ENCODE measurements at regions not wholly inside any gene's neighbourhood (a gene's known extent, or its start where the extent isn't known, plus 50 kb on each side); places are given as distances from the start of the nearest gene placed in this dataset.

DNA sequence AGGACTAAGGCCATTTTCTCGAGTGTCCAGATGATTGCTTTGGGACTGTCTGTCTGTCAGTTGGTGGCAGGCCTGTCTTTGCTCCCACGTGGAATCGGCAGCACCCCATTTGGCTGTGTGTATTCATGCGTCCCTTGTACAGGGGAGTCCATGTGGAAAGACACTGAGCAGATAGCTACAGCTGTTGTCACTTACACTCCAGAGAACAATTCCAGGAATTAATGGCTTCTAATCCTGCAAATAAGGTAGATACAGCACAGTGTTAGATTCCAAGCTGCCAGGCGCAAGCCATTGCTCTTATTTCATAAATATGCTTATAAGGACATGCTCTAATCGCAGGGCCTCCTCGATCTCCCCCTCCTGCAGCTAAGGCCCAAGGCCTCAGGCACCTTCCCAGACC is 208.8 kb downstream of the VRK1 start:
- no peak for DNase-seq (ENCODE audit: low read depth)
- TF ChIP-seq, protein P1, sequence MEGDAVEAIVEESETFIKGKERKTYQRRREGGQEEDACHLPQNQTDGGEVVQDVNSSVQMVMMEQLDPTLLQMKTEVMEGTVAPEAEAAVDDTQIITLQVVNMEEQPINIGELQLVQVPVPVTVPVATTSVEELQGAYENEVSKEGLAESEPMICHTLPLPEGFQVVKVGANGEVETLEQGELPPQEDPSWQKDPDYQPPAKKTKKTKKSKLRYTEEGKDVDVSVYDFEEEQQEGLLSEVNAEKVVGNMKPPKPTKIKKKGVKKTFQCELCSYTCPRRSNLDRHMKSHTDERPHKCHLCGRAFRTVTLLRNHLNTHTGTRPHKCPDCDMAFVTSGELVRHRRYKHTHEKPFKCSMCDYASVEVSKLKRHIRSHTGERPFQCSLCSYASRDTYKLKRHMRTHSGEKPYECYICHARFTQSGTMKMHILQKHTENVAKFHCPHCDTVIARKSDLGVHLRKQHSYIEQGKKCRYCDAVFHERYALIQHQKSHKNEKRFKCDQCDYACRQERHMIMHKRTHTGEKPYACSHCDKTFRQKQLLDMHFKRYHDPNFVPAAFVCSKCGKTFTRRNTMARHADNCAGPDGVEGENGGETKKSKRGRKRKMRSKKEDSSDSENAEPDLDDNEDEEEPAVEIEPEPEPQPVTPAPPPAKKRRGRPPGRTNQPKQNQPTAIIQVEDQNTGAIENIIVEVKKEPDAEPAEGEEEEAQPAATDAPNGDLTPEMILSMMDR (IDR thresholded peaks at IDR 0.05; ENCODE audit: control insufficient read depth, extremely low read depth, insufficient read depth), result no peak
- H3K4me3 ChIP-seq (ENCODE audit: low read depth, low read length), result no peak overlapping the region

GRCh38 chr14:97010491-97011160 is 213.4 kb downstream of the VRK1 start:
- DNase-seq (ENCODE audit: low read depth), result no peak
- TF ChIP-seq, protein P1 (IDR thresholded peaks at IDR 0.05; ENCODE audit: control insufficient read depth, extremely low read depth, insufficient read depth), result peak; percentile 17; the same call in 1 of the 2 replicates
- no peak overlapping the region for H3K4me3 ChIP-seq (ENCODE audit: low read depth, low read length)

GRCh38 chr14:97013878-97014277 is 216.7 kb downstream of the VRK1 start:
- DNase-seq (ENCODE audit: low read depth), result no peak
- TF ChIP-seq, protein P1 (IDR thresholded peaks at IDR 0.05; ENCODE audit: control insufficient read depth, extremely low read depth, insufficient read depth), result no peak
- H3K4me3 ChIP-seq (ENCODE audit: low read depth, low read length), result no peak overlapping the region

DNA sequence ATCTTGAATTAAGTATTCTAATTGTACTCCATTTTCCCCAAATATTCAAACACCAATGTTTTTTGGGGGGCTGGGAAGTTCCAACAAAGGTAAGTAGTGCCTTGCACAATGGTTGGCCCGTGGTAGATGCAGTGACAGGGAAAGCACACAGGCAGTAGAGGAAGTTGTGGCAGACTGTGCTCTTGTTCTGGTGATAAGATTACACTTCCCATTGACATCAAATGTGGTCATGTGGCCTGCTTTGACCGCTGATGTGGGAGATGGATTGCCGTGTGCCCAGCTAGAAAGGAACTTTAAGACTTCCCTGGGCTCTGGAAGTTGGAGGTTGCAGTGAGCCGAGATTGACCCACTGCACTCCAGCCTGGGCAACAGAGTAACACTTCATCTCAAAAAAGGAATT is 223.8 kb downstream of the VRK1 start:
- no peak for DNase-seq (ENCODE audit: low read depth)
- no peak overlapping the region for H3K4me3 ChIP-seq (ENCODE audit: low read depth, low read length)
- TF ChIP-seq, protein P1 (IDR thresholded peaks at IDR 0.05; ENCODE audit: control insufficient read depth, extremely low read depth, insufficient read depth), result no peak

DNA sequence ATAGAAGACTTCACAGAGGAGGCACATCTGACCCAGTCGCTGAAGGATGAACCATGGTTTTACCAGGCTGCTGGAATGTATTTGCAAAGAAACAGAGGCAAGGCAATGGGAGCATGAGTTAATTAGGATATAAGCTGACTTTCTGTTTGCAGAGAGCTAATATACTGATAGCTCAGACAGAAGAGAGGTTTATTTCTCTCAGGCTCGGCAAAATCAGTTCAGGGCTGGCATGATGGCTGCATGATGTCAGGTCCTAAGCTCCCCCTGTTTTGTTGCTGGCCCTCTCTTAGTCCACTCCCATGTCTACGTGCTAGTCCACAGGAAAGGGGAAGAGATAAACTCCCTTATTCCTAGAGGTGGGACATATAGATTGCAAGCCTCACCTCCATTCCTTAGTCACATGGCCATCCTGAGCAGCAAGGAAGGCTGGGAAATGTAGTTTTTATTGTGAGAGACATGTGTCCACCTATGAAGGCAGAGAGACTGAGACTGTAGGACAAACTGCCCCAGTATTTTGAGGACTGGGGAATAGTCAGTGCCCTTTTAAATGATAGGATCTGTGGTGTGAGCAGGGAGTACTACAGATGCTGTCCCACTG is 224.5 kb downstream of the VRK1 start:
- TF ChIP-seq, protein P1 (IDR thresholded peaks at IDR 0.05; ENCODE audit: control insufficient read depth, extremely low read depth, insufficient read depth), result no peak
- no peak for DNase-seq (ENCODE audit: low read depth)
- no peak overlapping the region for H3K4me3 ChIP-seq (ENCODE audit: low read depth, low read length)

- no peak for DNase-seq (ENCODE audit: low read depth)
- TF ChIP-seq, protein P1 (IDR thresholded peaks at IDR 0.05; ENCODE audit: control insufficient read depth, extremely low read depth, insufficient read depth), result no peak
- no peak overlapping the region for H3K4me3 ChIP-seq (ENCODE audit: low read depth, low read length)
These were observed 225.6 kb downstream of the VRK1 start for GRCh38 chr14:97022741-97023140.

DNA sequence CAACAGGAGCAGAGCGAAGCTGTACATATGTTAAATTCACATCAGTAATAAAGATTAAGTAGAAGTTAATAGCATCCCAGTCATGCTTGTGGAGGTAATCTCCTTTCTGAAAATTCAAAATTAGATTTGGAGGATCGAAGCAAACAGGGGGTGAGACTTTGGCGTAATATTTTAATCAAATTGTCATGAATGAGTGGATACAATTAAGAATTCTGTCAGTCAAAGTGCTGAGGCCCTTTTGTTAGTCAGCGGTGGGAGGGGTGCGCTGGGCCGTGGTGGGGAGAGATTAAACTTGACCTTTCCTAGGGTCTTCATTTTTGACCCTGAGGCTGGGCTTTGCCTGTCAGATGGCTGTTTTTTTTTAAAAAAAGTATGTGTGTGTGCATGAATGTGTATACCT is 226.7 kb downstream of the VRK1 start:
- TF ChIP-seq, protein P1 (IDR thresholded peaks at IDR 0.05; ENCODE audit: control insufficient read depth, extremely low read depth, insufficient read depth), result no peak
- DNase-seq (ENCODE audit: low read depth), result no peak
- no peak overlapping the region for H3K4me3 ChIP-seq (ENCODE audit: low read depth, low read length)

All from LNCaP clone FGC (cell line).